ENCODE measurements at regions not wholly inside any gene's neighbourhood (a gene's known extent, or its start where the extent isn't known, plus 50 kb on each side); places are given as distances from the start of the nearest gene placed in this dataset.

DNA sequence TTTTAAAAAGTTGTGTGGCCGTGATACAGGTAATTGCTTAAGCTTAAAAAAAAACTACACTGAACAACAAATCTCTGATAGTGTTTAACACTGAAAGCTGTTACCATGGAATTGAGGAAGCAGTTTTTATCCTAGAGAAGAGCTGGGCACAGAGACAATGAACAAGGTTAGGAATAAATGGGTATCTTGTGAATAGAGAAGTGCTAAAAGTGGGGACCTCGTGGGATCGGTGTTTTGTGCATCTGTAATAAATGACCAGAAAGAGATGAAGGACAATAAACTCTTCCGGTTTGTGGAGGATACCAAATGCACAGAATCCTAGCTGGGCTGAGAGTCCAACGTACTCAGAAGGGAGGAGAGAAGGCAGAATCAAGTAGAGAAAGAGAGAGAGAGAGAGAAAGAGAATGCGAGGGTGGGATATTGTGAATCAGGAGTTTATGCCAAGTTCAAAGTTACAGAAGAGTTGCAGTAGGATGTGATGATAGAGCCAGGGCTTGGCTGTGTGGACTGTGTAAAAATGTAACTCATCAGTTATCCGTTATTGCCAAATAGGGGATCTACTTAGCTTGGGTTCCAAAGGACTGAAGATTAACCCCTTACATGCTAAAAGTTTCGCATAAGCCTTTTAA, 148.9 kb downstream of the IL20RB start:
- H3K9me3 ChIP-seq (ENCODE audit: control insufficient read depth in 4 of 4, low read length in 3 of 4): no peaks in the 10 kb centered on the region
- 56% methylated on average over 8 of the region's 8 CpGs for WGBS
- TF ChIP-seq NR2F2 (IDR thresholded peaks at IDR 0.05) (no peak), REST (IDR thresholded peaks at IDR 0.05) (no peak), YY1 (IDR thresholded peaks at IDR 0.05) (no peak), HNF4G (IDR thresholded peaks at IDR 0.05) (no peak), HNF4A (conservative IDR thresholded peaks at IDR 0.05) (no peak), RXRA (IDR thresholded peaks at IDR 0.05) (no peak), SP1 (IDR thresholded peaks at IDR 0.05) (no peak), GABPA (IDR thresholded peaks at IDR 0.05 in 1 of 2, conservative IDR thresholded peaks at IDR 0.05 in 1 of 2) (no peak), FOXA2 (IDR thresholded peaks at IDR 0.05) (no peak), RAD21 (IDR thresholded peaks at IDR 0.05) (no peak), TAF1 (conservative IDR thresholded peaks at IDR 0.05) (no peak), JUND (IDR thresholded peaks at IDR 0.05) (no peak), FOXA1 (IDR thresholded peaks at IDR 0.05) (no peak)
- TF ChIP-seq, protein P1, sequence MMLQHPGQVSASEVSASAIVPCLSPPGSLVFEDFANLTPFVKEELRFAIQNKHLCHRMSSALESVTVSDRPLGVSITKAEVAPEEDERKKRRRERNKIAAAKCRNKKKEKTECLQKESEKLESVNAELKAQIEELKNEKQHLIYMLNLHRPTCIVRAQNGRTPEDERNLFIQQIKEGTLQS (IDR thresholded peaks at IDR 0.05): no peak
- TF ChIP-seq, protein P2, sequence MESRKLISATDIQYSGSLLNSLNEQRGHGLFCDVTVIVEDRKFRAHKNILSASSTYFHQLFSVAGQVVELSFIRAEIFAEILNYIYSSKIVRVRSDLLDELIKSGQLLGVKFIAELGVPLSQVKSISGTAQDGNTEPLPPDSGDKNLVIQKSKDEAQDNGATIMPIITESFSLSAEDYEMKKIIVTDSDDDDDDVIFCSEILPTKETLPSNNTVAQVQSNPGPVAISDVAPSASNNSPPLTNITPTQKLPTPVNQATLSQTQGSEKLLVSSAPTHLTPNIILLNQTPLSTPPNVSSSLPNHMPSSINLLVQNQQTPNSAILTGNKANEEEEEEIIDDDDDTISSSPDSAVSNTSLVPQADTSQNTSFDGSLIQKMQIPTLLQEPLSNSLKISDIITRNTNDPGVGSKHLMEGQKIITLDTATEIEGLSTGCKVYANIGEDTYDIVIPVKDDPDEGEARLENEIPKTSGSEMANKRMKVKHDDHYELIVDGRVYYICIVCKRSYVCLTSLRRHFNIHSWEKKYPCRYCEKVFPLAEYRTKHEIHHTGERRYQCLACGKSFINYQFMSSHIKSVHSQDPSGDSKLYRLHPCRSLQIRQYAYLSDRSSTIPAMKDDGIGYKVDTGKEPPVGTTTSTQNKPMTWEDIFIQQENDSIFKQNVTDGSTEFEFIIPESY (IDR thresholded peaks at IDR 0.05): no peak
- TF ChIP-seq, protein P3, sequence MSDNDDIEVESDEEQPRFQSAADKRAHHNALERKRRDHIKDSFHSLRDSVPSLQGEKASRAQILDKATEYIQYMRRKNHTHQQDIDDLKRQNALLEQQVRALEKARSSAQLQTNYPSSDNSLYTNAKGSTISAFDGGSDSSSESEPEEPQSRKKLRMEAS (IDR thresholded peaks at IDR 0.05): no peak
- TF ChIP-seq, protein P4, sequence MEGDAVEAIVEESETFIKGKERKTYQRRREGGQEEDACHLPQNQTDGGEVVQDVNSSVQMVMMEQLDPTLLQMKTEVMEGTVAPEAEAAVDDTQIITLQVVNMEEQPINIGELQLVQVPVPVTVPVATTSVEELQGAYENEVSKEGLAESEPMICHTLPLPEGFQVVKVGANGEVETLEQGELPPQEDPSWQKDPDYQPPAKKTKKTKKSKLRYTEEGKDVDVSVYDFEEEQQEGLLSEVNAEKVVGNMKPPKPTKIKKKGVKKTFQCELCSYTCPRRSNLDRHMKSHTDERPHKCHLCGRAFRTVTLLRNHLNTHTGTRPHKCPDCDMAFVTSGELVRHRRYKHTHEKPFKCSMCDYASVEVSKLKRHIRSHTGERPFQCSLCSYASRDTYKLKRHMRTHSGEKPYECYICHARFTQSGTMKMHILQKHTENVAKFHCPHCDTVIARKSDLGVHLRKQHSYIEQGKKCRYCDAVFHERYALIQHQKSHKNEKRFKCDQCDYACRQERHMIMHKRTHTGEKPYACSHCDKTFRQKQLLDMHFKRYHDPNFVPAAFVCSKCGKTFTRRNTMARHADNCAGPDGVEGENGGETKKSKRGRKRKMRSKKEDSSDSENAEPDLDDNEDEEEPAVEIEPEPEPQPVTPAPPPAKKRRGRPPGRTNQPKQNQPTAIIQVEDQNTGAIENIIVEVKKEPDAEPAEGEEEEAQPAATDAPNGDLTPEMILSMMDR (IDR thresholded peaks at IDR 0.05; ENCODE audit: low read depth, low read length, missing input control): no peak
- DNase-seq (ENCODE audit: low spot score): no peak
- no peak overlapping the region for H3K4me3 ChIP-seq (ENCODE audit: low read depth in 1 of 3, low read length in 3 of 3)
- no peaks in the 10 kb centered on the region for H3K36me3 ChIP-seq (ENCODE audit: control insufficient read depth in 4 of 4, insufficient read depth in 3 of 4, low read depth in 1 of 4, low read length in 3 of 4)
- H3K4me1 ChIP-seq (ENCODE audit: control insufficient read depth in 4 of 4, insufficient read depth in 4 of 4, low read length in 3 of 4): no peaks in the 10 kb centered on the region
- H3K27me3 ChIP-seq (ENCODE audit: control insufficient read depth in 4 of 4, insufficient read depth in 4 of 4, low read length in 3 of 4): peaks cover 0 to 7% (median 2%) of the 10 kb centered on the region in 4 donors
- H3K9ac ChIP-seq (ENCODE audit: low read depth in 1 of 2, low read length in 2 of 2): no peak overlapping the region
- no peak overlapping the region for H3K27ac ChIP-seq (ENCODE audit: low read depth in 1 of 2, low read length in 2 of 2)

Data from liver (tissue), 8 donors.